ENCODE measurements at regions not wholly inside any gene's neighbourhood (a gene's known extent, or its start where the extent isn't known, plus 50 kb on each side); places are given as distances from the start of the nearest gene placed in this dataset.

DNA sequence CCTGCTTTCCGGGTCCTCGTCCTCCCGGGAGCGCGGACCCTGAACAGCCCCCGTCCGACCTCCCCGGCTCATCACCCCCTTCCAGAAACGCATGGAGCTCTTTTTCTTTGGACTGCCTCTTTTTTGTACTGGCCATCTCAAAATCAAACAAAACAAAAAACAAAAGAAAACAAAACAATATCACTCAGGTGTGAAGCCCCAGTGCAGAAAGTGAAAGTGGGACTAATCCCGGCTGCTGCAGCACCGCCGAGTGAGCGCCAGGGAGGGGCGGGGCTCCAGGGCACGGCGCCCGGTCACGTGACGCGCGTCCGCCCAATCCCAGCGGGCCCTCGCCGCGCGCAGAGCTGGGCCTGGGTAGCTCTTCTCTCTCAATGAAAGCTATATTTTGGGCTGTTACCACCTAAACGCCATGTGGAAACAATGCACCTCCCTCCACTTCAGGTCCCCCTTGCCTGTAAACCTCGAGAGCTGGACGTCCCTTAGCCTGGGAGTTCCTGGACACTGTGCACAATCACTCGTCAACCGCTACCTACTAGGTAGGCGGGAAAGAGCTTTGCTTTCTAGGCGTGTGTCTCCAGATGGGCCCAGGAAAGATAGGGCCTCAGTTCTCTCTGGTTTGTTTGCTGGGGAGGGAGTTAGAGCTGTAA is 93.7 kb upstream of the PRDM1 start (continued):
- TF ChIP-seq, protein P1, sequence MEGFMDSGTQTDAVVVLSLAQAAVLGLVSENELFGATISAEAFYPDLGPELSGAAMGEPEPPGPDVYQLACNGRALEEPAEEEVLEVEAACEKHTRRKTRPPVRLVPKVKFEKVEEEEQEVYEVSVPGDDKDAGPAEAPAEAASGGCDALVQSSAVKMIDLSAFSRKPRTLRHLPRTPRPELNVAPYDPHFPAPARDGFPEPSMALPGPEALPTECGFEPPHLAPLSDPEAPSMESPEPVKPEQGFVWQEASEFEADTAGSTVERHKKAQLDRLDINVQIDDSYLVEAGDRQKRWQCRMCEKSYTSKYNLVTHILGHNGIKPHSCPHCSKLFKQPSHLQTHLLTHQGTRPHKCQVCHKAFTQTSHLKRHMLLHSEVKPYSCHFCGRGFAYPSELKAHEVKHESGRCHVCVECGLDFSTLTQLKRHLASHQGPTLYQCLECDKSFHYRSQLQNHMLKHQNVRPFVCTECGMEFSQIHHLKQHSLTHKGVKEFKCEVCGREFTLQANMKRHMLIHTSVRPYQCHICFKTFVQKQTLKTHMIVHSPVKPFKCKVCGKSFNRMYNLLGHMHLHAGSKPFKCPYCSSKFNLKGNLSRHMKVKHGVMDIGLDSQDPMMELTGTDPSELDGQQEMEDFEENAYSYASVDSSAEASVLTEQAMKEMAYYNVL (CRISPR knock-in tag; IDR thresholded peaks at IDR 0.05; ENCODE audit: borderline replicate concordance), result no peak
- TF ChIP-seq ZNF850 (CRISPR knock-in tag; conservative IDR thresholded peaks at IDR 0.05) (no peak), SUZ12 (IDR thresholded peaks at IDR 0.05; ENCODE audit: low read depth, low read length) (no peak), DNMT1 (CRISPR knock-in tag; IDR thresholded peaks at IDR 0.05) (no peak), ZSCAN9 (CRISPR knock-in tag; IDR thresholded peaks at IDR 0.05; ENCODE audit: borderline replicate concordance) (no peak), ZNF446 (CRISPR knock-in tag; IDR thresholded peaks at IDR 0.05) (no peak), GFI1 (CRISPR knock-in tag; IDR thresholded peaks at IDR 0.05; ENCODE audit: borderline replicate concordance) (0 out of 2 replicates have a peak, but pooled peaks have one; percentile 18), RBFOX2 (IDR thresholded peaks at IDR 0.05; ENCODE audit: low read depth, low read length) (0 out of 2 replicates have a peak, but pooled peaks have one; percentile 23), ZNF549 (CRISPR knock-in tag; IDR thresholded peaks at IDR 0.05) (no peak), SRY (CRISPR knock-in tag; IDR thresholded peaks at IDR 0.05) (no peak), NR3C1 (CRISPR knock-in tag; IDR thresholded peaks at IDR 0.05) (no peak), MTA3 (CRISPR knock-in tag; IDR thresholded peaks at IDR 0.05) (no peak), GTF2F1 (IDR thresholded peaks at IDR 0.05; ENCODE audit: low read length) (no peak), ZFP62 (CRISPR knock-in tag; IDR thresholded peaks at IDR 0.05) (no peak), ZBTB7B (CRISPR knock-in tag; IDR thresholded peaks at IDR 0.05) (no peak), CHD4 (IDR thresholded peaks at IDR 0.05; ENCODE audit: borderline replicate concordance, low read length) (no peak), TSC22D2 (CRISPR knock-in tag; IDR thresholded peaks at IDR 0.05; ENCODE audit: borderline replicate concordance) (no peak), ZNF296 (CRISPR knock-in tag; conservative IDR thresholded peaks at IDR 0.05) (no peak), ZNF451 (CRISPR knock-in tag; IDR thresholded peaks at IDR 0.05) (no peak), DNMT3B (CRISPR knock-in tag; conservative IDR thresholded peaks at IDR 0.05) (no peak)
- TF ChIP-seq, protein P2, sequence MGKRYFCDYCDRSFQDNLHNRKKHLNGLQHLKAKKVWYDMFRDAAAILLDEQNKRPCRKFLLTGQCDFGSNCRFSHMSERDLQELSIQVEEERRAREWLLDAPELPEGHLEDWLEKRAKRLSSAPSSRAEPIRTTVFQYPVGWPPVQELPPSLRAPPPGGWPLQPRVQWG (CRISPR knock-in tag; IDR thresholded peaks at IDR 0.05; ENCODE audit: borderline replicate concordance, low read depth), result no peak
- TF ChIP-seq, protein P3, sequence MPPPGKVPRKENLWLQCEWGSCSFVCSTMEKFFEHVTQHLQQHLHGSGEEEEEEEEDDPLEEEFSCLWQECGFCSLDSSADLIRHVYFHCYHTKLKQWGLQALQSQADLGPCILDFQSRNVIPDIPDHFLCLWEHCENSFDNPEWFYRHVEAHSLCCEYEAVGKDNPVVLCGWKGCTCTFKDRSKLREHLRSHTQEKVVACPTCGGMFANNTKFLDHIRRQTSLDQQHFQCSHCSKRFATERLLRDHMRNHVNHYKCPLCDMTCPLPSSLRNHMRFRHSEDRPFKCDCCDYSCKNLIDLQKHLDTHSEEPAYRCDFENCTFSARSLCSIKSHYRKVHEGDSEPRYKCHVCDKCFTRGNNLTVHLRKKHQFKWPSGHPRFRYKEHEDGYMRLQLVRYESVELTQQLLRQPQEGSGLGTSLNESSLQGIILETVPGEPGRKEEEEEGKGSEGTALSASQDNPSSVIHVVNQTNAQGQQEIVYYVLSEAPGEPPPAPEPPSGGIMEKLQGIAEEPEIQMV (CRISPR knock-in tag; IDR thresholded peaks at IDR 0.05; ENCODE audit: low read depth), result 0 out of 2 replicates have a peak, but pooled peaks have one; percentile 32
- TF ChIP-seq, protein P4, sequence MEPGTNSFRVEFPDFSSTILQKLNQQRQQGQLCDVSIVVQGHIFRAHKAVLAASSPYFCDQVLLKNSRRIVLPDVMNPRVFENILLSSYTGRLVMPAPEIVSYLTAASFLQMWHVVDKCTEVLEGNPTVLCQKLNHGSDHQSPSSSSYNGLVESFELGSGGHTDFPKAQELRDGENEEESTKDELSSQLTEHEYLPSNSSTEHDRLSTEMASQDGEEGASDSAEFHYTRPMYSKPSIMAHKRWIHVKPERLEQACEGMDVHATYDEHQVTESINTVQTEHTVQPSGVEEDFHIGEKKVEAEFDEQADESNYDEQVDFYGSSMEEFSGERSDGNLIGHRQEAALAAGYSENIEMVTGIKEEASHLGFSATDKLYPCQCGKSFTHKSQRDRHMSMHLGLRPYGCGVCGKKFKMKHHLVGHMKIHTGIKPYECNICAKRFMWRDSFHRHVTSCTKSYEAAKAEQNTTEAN (CRISPR knock-in tag; conservative IDR thresholded peaks at IDR 0.05), result no peak
- TF ChIP-seq, protein P5, sequence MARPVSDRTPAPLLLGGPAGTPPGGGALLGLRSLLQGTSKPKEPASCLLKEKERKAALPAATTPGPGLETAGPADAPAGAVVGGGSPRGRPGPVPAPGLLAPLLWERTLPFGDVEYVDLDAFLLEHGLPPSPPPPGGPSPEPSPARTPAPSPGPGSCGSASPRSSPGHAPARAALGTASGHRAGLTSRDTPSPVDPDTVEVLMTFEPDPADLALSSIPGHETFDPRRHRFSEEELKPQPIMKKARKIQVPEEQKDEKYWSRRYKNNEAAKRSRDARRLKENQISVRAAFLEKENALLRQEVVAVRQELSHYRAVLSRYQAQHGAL (CRISPR knock-in tag; IDR thresholded peaks at IDR 0.05; ENCODE audit: not compliant biosample characterization), result no peak
- TF ChIP-seq, protein P6, sequence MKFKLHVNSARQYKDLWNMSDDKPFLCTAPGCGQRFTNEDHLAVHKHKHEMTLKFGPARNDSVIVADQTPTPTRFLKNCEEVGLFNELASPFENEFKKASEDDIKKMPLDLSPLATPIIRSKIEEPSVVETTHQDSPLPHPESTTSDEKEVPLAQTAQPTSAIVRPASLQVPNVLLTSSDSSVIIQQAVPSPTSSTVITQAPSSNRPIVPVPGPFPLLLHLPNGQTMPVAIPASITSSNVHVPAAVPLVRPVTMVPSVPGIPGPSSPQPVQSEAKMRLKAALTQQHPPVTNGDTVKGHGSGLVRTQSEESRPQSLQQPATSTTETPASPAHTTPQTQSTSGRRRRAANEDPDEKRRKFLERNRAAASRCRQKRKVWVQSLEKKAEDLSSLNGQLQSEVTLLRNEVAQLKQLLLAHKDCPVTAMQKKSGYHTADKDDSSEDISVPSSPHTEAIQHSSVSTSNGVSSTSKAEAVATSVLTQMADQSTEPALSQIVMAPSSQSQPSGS (CRISPR knock-in tag; IDR thresholded peaks at IDR 0.05), result no peak
